A172 (cell line): ENCODE measurements at regions not wholly inside any gene's neighbourhood (a gene's known extent, or its start where the extent isn't known, plus 50 kb on each side); places are given as distances from the start of the nearest gene placed in this dataset.

Experiments used
- DNase-seq: peaks from one replicate; pipeline ENCODE4 v3.0.0-alpha.2; 2015; ENCODE audit warnings: low spot score

- no peak for DNase-seq
Measured at GRCh38 chr10:113442336-113442735, 110.5 kb upstream of the HABP2 start.

- no peak for DNase-seq
Measured at GRCh38 chr10:113443141-113443925, 109.5 kb upstream of the HABP2 start.

GRCh38 chr10:113444766-113445365 lies 108.0 kb upstream of the HABP2 start:
- no peak for DNase-seq

- no peak for DNase-seq
Measured at GRCh38 chr10:113445736-113446135, 107.1 kb upstream of the HABP2 start.

GRCh38 chr10:113446739-113447138 lies 106.1 kb upstream of the HABP2 start:
- DNase-seq = no peak

- no peak for DNase-seq
Measured at GRCh38 chr10:113447278-113447677, 105.6 kb upstream of the HABP2 start.

GRCh38 chr10:113449006-113449695 lies 103.7 kb upstream of the HABP2 start:
- no peak for DNase-seq

GRCh38 chr10:113450046-113450804 lies 102.6 kb upstream of the HABP2 start:
- DNase-seq = no peak

GRCh38 chr10:113450906-113451305 lies 101.9 kb upstream of the HABP2 start:
- no peak for DNase-seq

- no peak for DNase-seq
Measured at GRCh38 chr10:113452146-113452845, 100.6 kb upstream of the HABP2 start.

GRCh38 chr10:113453351-113453750 lies 99.5 kb upstream of the HABP2 start:
- DNase-seq = no peak

GRCh38 chr10:113454341-113455061 lies 98.4 kb upstream of the HABP2 start:
- DNase-seq = peak; percentile 34

- no peak for DNase-seq
Measured at GRCh38 chr10:113455947-113456346, 96.9 kb upstream of the HABP2 start.

- DNase-seq = no peak
Measured at GRCh38 chr10:113456741-113457140, 96.1 kb upstream of the HABP2 start.

GRCh38 chr10:113457408-113457807 lies 95.4 kb upstream of the HABP2 start:
- DNase-seq = no peak

- no peak for DNase-seq
Measured at GRCh38 chr10:113458451-113458850, 94.4 kb upstream of the HABP2 start.

- no peak for DNase-seq
Measured at GRCh38 chr10:113458944-113459343, 93.9 kb upstream of the HABP2 start.

- no peak for DNase-seq
Measured at GRCh38 chr10:113459626-113460280, 93.1 kb upstream of the HABP2 start.

- no peak for DNase-seq
Measured at GRCh38 chr10:113463083-113463482, 89.8 kb upstream of the HABP2 start.

- no peak for DNase-seq
Measured at GRCh38 chr10:113463777-113464176, 89.1 kb upstream of the HABP2 start.
